PC-3 (cell line): ENCODE measurements at regions not wholly inside any gene's neighbourhood (a gene's known extent, or its start where the extent isn't known, plus 50 kb on each side); places are given as distances from the start of the nearest gene placed in this dataset.

ENCODE experiments used
- EZH2 ChIP-seq: fragments of 300-600 bp; sonication (generic); IDR thresholded peaks from one replicate; pipeline ENCODE4 v1.6.1; 2017; ENCODE audit warnings: antibody characterized with exemption, mild to moderate bottlenecking, low read length; ENCODE audit not compliant: unreplicated experiment
- TF ChIP-seq, protein P1 (sequence below): fragments of 300-600 bp; sonication (generic); conservative IDR thresholded peaks from 2 replicates; pipeline ENCODE4 v1.5.1; 2017; ENCODE audit warnings: antibody characterized with exemption, low read depth, mild to moderate bottlenecking, low read length

GRCh38 chr7:52826515-52827265 lies 208.7 kb upstream of the POM121L12 start:
- TF ChIP-seq EZH2, result no peak
- TF ChIP-seq, protein P1, sequence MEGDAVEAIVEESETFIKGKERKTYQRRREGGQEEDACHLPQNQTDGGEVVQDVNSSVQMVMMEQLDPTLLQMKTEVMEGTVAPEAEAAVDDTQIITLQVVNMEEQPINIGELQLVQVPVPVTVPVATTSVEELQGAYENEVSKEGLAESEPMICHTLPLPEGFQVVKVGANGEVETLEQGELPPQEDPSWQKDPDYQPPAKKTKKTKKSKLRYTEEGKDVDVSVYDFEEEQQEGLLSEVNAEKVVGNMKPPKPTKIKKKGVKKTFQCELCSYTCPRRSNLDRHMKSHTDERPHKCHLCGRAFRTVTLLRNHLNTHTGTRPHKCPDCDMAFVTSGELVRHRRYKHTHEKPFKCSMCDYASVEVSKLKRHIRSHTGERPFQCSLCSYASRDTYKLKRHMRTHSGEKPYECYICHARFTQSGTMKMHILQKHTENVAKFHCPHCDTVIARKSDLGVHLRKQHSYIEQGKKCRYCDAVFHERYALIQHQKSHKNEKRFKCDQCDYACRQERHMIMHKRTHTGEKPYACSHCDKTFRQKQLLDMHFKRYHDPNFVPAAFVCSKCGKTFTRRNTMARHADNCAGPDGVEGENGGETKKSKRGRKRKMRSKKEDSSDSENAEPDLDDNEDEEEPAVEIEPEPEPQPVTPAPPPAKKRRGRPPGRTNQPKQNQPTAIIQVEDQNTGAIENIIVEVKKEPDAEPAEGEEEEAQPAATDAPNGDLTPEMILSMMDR, result no peak
